ENCODE measurements at regions not wholly inside any gene's neighbourhood (a gene's known extent, or its start where the extent isn't known, plus 50 kb on each side); places are given as distances from the start of the nearest gene placed in this dataset.
"Not testable (repeated sequence)": the region's sequence is repeated elsewhere in the genome, so short reads cannot be mapped to it uniquely, and the experiment has no call there.

GRCh38 chr2:56061327-56061726 lies 122.5 kb upstream of the CCDC85A start:
- ATAC-seq = not testable (repeated sequence)

GRCh38 chr2:56068746-56069145 lies 115.0 kb upstream of the CCDC85A start:
- DNase-seq (ENCODE audit: low spot score in 2 of 2) (no peak), ATAC-seq (no peak)
- Mint-ChIP-seq H3K9me3 (peaks cover 15 to 26% of the 10 kb centered on the region in 2 donors), H3K36me3 (peaks cover 0 to 15% of the 10 kb centered on the region in 2 donors), H3K27ac (no peak overlapping the region)

More at GRCh38 chr2:56061327-56061726, 122.5 kb upstream of the CCDC85A start:
- H3K9me3 Mint-ChIP-seq = peaks cover 25 to 40% of the 10 kb centered on the region in 2 donors
- H3K27ac Mint-ChIP-seq; DNase-seq (ENCODE audit: low spot score in 2 of 2): not testable (repeated sequence)
- peaks cover 0 to 18% of the 10 kb centered on the region in 2 donors for H3K36me3 Mint-ChIP-seq

DNA sequence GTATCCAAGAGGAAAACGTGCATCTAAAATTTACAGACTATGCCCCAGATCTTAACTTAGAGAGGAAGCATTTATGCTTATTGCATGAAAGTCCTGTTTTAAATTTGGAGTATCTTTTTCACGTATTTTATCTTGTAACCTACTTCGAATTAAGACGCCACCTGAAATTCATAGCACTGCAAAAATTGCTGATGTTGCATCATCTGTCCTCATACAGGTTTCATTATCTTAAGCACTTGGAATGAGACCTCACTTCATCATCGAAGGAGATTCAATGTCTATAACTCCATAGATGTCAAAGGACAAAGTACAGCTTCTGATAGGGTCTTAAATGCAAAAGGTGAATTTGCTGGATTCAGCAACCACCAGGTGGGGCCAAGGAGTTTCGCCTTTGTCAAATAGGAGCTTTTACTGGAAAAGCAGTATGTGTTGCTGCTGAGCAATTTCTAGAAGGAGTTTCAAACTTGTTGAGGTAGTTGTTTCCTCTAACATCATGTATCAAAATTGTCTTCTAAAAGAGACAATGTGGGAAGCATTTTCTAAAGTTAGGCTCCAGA lies 106.4 kb upstream of the CCDC85A start:
- no peak for ATAC-seq
- peaks cover 12 to 13% of the 10 kb centered on the region in 2 donors for H3K9me3 Mint-ChIP-seq
- DNase-seq (ENCODE audit: low spot score in 2 of 2) = peak in 1 of 2 donors; percentile 2

DNA sequence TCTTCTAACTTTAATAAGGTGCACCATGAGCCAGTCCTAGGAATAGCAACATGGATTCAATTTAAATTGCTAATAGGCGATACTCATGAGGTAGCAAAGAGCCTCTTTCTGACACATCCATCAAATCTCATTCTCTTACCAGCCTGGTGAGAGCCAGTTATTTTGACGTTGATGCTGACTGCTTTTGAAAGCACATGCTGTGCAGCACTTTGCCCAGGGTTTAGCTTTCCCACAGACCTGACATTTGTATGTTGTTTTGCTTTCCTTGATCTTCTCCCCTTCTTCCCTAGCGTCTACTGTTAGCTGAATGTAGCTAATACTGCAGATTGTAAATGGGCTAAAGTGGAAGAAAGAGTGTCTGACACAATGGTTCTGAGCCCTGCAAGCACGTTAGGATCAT lies 101.1 kb upstream of the CCDC85A start:
- DNase-seq (ENCODE audit: low spot score in 2 of 2) = no peak
- H3K36me3 Mint-ChIP-seq = no peaks in the 10 kb centered on the region
- ATAC-seq = no peak
- peaks cover 12 to 13% of the 10 kb centered on the region in 2 donors for H3K9me3 Mint-ChIP-seq
- no peak overlapping the region for H3K27ac Mint-ChIP-seq

More for the DNA sequence above, 106.4 kb upstream of the CCDC85A start:
- Mint-ChIP-seq H3K36me3 (no peaks in the 10 kb centered on the region), H3K27ac (no peak overlapping the region)

DNA sequence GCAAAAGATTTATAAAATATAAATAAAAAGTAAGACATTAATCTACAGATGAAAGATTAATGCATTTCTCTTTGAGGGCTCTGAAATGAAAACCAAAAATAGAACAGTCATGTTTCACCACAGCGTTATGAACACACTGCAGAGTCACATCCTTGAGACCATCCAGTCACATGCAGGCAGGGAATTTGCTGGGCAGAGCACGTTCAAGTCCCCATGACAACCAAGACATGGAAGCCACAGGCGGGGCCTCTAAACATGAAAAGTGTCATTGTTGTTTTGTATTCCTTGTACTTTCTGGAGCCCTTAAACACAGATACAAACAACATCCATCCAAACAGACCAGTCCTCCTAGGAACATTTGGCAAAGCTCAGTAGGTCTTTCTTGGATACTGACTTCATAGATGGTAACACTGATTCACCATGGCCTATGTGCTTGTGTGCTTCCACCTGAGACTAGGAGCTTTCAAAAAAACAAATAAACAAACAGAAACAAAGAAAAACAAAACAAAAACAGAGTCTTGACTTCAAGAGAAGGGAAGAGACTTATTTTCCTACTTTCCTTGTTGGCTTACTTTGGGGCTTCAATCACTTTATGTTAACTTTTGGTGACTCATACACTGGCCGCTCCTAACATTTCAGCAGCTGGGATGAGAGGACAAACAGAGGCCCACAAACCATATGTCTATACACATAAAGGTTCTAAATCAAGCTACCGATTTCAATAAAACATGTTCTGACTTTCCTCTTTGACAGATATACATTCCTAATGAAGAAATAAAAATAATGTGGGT lies 99.5 kb upstream of the CCDC85A start:
- no peak overlapping the region for H3K27ac Mint-ChIP-seq
- ATAC-seq (no peak), DNase-seq (ENCODE audit: low spot score in 2 of 2) (no peak)
- no peaks in the 10 kb centered on the region for H3K36me3 Mint-ChIP-seq
- peaks cover 12 to 13% of the 10 kb centered on the region in 2 donors for H3K9me3 Mint-ChIP-seq

- DNase-seq (ENCODE audit: low spot score in 2 of 2) (no peak), ATAC-seq (no peak)
- Mint-ChIP-seq H3K36me3 (no peaks in the 10 kb centered on the region), H3K27ac (no peak overlapping the region), H3K9me3 (peaks cover 2 to 4% of the 10 kb centered on the region in 2 donors)
These were observed 97.5 kb upstream of the CCDC85A start for GRCh38 chr2:56086336-56086735.

GRCh38 chr2:56088411-56088810 lies 95.4 kb upstream of the CCDC85A start:
- no peak overlapping the region for H3K27ac Mint-ChIP-seq

GRCh38 chr2:56089931-56090330 lies 93.9 kb upstream of the CCDC85A start:
- Mint-ChIP-seq H3K27ac (no peak overlapping the region), H3K36me3 (no peaks in the 10 kb centered on the region), H3K9me3 (peaks cover 0 to 3% of the 10 kb centered on the region in 2 donors)
- no peak for ATAC-seq
- DNase-seq (ENCODE audit: low spot score in 2 of 2) = no peak

More at GRCh38 chr2:56088411-56088810, 95.4 kb upstream of the CCDC85A start:
- no peaks in the 10 kb centered on the region for H3K9me3 Mint-ChIP-seq
- no peaks in the 10 kb centered on the region for H3K36me3 Mint-ChIP-seq
- DNase-seq (ENCODE audit: low spot score in 2 of 2) = no peak
- no peak for ATAC-seq

- no peak for DNase-seq (ENCODE audit: low spot score in 2 of 2)
- H3K9me3 Mint-ChIP-seq = peaks cover 5 to 6% of the 10 kb centered on the region in 2 donors
- no peak overlapping the region for H3K27ac Mint-ChIP-seq
- no peak for ATAC-seq
- no peaks in the 10 kb centered on the region for H3K36me3 Mint-ChIP-seq
These were observed 83.8 kb upstream of the CCDC85A start for GRCh38 chr2:56099963-56100362.

- peaks cover 0 to 6% of the 10 kb centered on the region in 2 donors for H3K9me3 Mint-ChIP-seq
- ATAC-seq = no peak
- H3K27ac Mint-ChIP-seq = no peak overlapping the region
- no peaks in the 10 kb centered on the region for H3K36me3 Mint-ChIP-seq
- DNase-seq (ENCODE audit: low spot score in 2 of 2) = no peak
These were observed 82.9 kb upstream of the CCDC85A start for GRCh38 chr2:56100791-56101312.

- ATAC-seq (no peak), DNase-seq (ENCODE audit: low spot score in 2 of 2) (no peak)
- H3K9me3 Mint-ChIP-seq = peaks cover 0 to 6% of the 10 kb centered on the region in 2 donors
- no peak overlapping the region for H3K27ac Mint-ChIP-seq
- H3K36me3 Mint-ChIP-seq = no peaks in the 10 kb centered on the region
These were observed 81.7 kb upstream of the CCDC85A start for GRCh38 chr2:56102098-56102497.

GRCh38 chr2:56102866-56103265 lies 80.9 kb upstream of the CCDC85A start:
- no peak for ATAC-seq
- DNase-seq (ENCODE audit: low spot score in 2 of 2) = no peak
- H3K27ac Mint-ChIP-seq = no peak overlapping the region
- H3K36me3 Mint-ChIP-seq = no peaks in the 10 kb centered on the region
- H3K9me3 Mint-ChIP-seq = peaks cover 0 to 6% of the 10 kb centered on the region in 2 donors

- ATAC-seq = no peak
- no peak for DNase-seq (ENCODE audit: low spot score in 2 of 2)
- H3K36me3 Mint-ChIP-seq = no peaks in the 10 kb centered on the region
- no peak overlapping the region for H3K27ac Mint-ChIP-seq
- H3K9me3 Mint-ChIP-seq = peaks cover 0 to 6% of the 10 kb centered on the region in 2 donors
These were observed 78.8 kb upstream of the CCDC85A start for GRCh38 chr2:56104962-56105361.

DNA sequence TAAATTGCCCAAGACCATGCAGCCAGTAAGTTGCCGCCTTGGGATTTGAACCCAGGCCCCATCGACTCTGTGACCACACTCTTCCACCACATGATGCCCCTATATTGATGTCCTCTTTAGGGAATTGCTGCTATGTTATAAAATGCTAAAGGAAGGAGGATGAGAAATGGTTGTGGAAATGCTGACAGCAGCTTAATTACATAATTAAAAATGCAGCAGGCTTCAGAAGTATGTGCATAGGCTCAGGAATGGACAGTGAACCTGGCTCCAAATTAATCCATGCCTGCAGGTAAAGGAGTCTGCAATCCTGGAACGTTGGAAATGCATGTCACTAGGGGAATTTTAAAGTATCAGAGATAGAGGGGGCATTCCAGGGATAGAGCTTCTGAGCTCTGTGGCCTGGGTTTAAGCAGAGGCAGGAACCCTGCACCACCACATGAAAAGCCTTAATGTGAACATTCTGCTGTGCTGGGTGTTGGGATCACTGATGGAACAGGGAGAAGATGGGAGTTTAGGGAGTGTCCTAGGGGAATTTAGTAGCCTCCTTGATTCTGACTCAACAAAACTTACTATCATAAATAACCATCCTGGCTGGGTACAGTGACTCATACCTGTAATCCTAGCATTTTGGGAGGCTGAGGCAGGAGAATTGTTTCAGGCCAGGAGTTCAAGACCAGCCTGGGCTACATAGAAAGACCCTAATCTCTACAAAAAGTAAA lies 76.1 kb upstream of the CCDC85A start:
- Mint-ChIP-seq H3K27ac (no peak overlapping the region), H3K36me3 (no peaks in the 10 kb centered on the region), H3K9me3 (peaks cover 0 to 6% of the 10 kb centered on the region in 2 donors)
- DNase-seq (ENCODE audit: low spot score in 2 of 2) = no peak
- no peak for ATAC-seq

GRCh38 chr2:56108806-56109205 lies 75.0 kb upstream of the CCDC85A start:
- DNase-seq (ENCODE audit: low spot score in 2 of 2) (no peak), ATAC-seq (no peak)
- Mint-ChIP-seq H3K9me3 (peaks cover under 1 to 5% of the 10 kb centered on the region in 2 donors), H3K27ac (peak overlapping the region in 1 of 2 donors; percentile 56), H3K36me3 (no peaks in the 10 kb centered on the region)

- H3K36me3 Mint-ChIP-seq = no peaks in the 10 kb centered on the region
- ATAC-seq = no peak
- no peak for DNase-seq (ENCODE audit: low spot score in 2 of 2)
- H3K9me3 Mint-ChIP-seq = peaks cover 0 to 6% of the 10 kb centered on the region in 2 donors
- no peak overlapping the region for H3K27ac Mint-ChIP-seq
These were observed 73.8 kb upstream of the CCDC85A start for GRCh38 chr2:56109994-56110393.

Data from activated naive CD4-positive, alpha-beta T cell treated with anti-CD3 and anti-CD28 coated beads, Interleukin-2, amount 50 U/mL, for 72 hours (primary cell).